ENCODE measurements at regions not wholly inside any gene's neighbourhood (a gene's known extent, or its start where the extent isn't known, plus 50 kb on each side); places are given as distances from the start of the nearest gene placed in this dataset.

GRCh38 chr13:71962735-71963134 lies 95.7 kb upstream of the DACH1 start:
- WGBS, 2 donors, result 71 to 81% methylated on average over 3 of the region's 3 CpGs
- no peaks in the 10 kb centered on the region for H3K36me3 ChIP-seq (ENCODE audit: control insufficient read depth in 2 of 2, insufficient read depth in 2 of 2, low read length in 1 of 2)
- no peak overlapping the region for H3K27ac ChIP-seq (ENCODE audit: low read depth in 2 of 2, low read length in 1 of 2)
- H3K4me1 ChIP-seq (ENCODE audit: control insufficient read depth in 2 of 2, insufficient read depth in 2 of 2, low read length in 1 of 2), result no peaks in the 10 kb centered on the region
- no peak overlapping the region for H3K4me3 ChIP-seq (ENCODE audit: low read depth in 1 of 2, low read length in 2 of 2)
- no peaks in the 10 kb centered on the region for H3K9me3 ChIP-seq (ENCODE audit: control insufficient read depth in 2 of 2, insufficient read depth in 1 of 2, low read depth in 1 of 2, low read length in 1 of 2)
- no peaks in the 10 kb centered on the region for H3K27me3 ChIP-seq (ENCODE audit: control insufficient read depth in 1 of 2, insufficient read depth in 2 of 2, low read length in 2 of 2)

DNA sequence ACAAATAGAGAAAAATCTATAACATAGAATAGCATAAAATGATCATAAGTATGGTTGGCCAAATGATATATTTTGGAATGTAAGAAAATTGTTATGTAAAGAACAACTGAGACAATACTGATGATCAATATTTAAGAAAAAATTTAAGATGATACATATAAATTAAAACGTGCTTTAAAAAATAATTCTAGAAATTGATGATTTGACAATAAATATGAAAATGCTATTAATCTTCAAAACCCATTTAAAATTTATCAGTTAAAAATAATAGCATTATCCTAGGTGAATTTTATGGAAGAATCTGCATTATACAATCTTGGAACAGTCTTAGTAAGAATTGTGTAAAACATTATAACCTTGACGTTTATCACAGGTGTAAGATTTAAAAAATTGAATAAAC lies 95.1 kb upstream of the DACH1 start:
- H3K4me3 ChIP-seq (ENCODE audit: low read depth in 1 of 2, low read length in 2 of 2), result no peak overlapping the region
- WGBS, 2 donors, result 66 to 74% methylated on average over 2 of the region's 2 CpGs
- no peak overlapping the region for H3K27ac ChIP-seq (ENCODE audit: low read depth in 2 of 2, low read length in 1 of 2)
- H3K9me3 ChIP-seq (ENCODE audit: control insufficient read depth in 2 of 2, insufficient read depth in 1 of 2, low read depth in 1 of 2, low read length in 1 of 2), result no peaks in the 10 kb centered on the region
- H3K4me1 ChIP-seq (ENCODE audit: control insufficient read depth in 2 of 2, insufficient read depth in 2 of 2, low read length in 1 of 2), result no peaks in the 10 kb centered on the region
- H3K27me3 ChIP-seq (ENCODE audit: control insufficient read depth in 1 of 2, insufficient read depth in 2 of 2, low read length in 2 of 2), result no peaks in the 10 kb centered on the region
- no peaks in the 10 kb centered on the region for H3K36me3 ChIP-seq (ENCODE audit: control insufficient read depth in 2 of 2, insufficient read depth in 2 of 2, low read length in 1 of 2)

DNA sequence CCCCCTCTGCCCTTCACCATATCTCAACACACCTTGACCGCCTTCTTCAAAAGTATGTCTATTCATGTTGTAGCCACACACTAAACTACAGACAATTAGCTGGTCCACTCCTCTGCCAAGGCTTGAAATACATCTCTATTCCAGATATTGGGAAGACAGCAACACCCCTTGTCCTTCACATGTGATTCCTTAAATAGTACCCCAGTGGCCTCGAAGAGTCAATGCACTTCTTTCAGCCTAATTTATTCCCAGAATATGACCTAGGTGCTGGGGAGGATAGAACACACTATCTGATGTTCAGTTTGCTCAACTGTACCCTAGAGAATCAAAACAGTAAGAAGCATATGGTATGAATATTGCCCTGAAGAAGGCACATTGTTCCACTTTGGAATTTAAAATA lies 82.4 kb upstream of the DACH1 start:
- no peaks in the 10 kb centered on the region for H3K27me3 ChIP-seq (ENCODE audit: control insufficient read depth in 1 of 2, insufficient read depth in 2 of 2, low read length in 2 of 2)
- no peak overlapping the region for H3K27ac ChIP-seq (ENCODE audit: low read depth in 2 of 2, low read length in 1 of 2)
- 75 to 85% methylated on average over 2 of the region's 2 CpGs for WGBS, 2 donors
- H3K9me3 ChIP-seq (ENCODE audit: control insufficient read depth in 2 of 2, insufficient read depth in 1 of 2, low read depth in 1 of 2, low read length in 1 of 2), result no peaks in the 10 kb centered on the region
- H3K4me1 ChIP-seq (ENCODE audit: control insufficient read depth in 2 of 2, insufficient read depth in 2 of 2, low read length in 1 of 2), result no peaks in the 10 kb centered on the region
- no peaks in the 10 kb centered on the region for H3K36me3 ChIP-seq (ENCODE audit: control insufficient read depth in 2 of 2, insufficient read depth in 2 of 2, low read length in 1 of 2)
- no peak overlapping the region for H3K4me3 ChIP-seq (ENCODE audit: low read depth in 1 of 2, low read length in 2 of 2)

- no peaks in the 10 kb centered on the region for H3K9me3 ChIP-seq (ENCODE audit: control insufficient read depth in 2 of 2, insufficient read depth in 1 of 2, low read depth in 1 of 2, low read length in 1 of 2)
- no peak overlapping the region for H3K27ac ChIP-seq (ENCODE audit: low read depth in 2 of 2, low read length in 1 of 2)
- H3K4me3 ChIP-seq (ENCODE audit: low read depth in 1 of 2, low read length in 2 of 2), result no peak overlapping the region
- no peaks in the 10 kb centered on the region for H3K36me3 ChIP-seq (ENCODE audit: control insufficient read depth in 2 of 2, insufficient read depth in 2 of 2, low read length in 1 of 2)
- no peaks in the 10 kb centered on the region for H3K4me1 ChIP-seq (ENCODE audit: control insufficient read depth in 2 of 2, insufficient read depth in 2 of 2, low read length in 1 of 2)
- 64 to 70% methylated on average over 4 of the region's 4 CpGs for WGBS, 2 donors
- H3K27me3 ChIP-seq (ENCODE audit: control insufficient read depth in 1 of 2, insufficient read depth in 2 of 2, low read length in 2 of 2), result no peaks in the 10 kb centered on the region
Measured at GRCh38 chr13:71939186-71939585, 72.2 kb upstream of the DACH1 start.

- H3K36me3 ChIP-seq (ENCODE audit: control insufficient read depth in 2 of 2, insufficient read depth in 2 of 2, low read length in 1 of 2), result no peaks in the 10 kb centered on the region
- H3K27ac ChIP-seq (ENCODE audit: low read depth in 2 of 2, low read length in 1 of 2), result no peak overlapping the region
- H3K4me3 ChIP-seq (ENCODE audit: low read depth in 1 of 2, low read length in 2 of 2), result no peak overlapping the region
- H3K27me3 ChIP-seq (ENCODE audit: control insufficient read depth in 1 of 2, insufficient read depth in 2 of 2, low read length in 2 of 2), result no peaks in the 10 kb centered on the region
- no peaks in the 10 kb centered on the region for H3K4me1 ChIP-seq (ENCODE audit: control insufficient read depth in 2 of 2, insufficient read depth in 2 of 2, low read length in 1 of 2)
- 78 to 83% methylated on average over 4 of the region's 4 CpGs for WGBS, 2 donors
- no peaks in the 10 kb centered on the region for H3K9me3 ChIP-seq (ENCODE audit: control insufficient read depth in 2 of 2, insufficient read depth in 1 of 2, low read depth in 1 of 2, low read length in 1 of 2)
Measured at GRCh38 chr13:71935166-71935840, 68.3 kb upstream of the DACH1 start.

DNA sequence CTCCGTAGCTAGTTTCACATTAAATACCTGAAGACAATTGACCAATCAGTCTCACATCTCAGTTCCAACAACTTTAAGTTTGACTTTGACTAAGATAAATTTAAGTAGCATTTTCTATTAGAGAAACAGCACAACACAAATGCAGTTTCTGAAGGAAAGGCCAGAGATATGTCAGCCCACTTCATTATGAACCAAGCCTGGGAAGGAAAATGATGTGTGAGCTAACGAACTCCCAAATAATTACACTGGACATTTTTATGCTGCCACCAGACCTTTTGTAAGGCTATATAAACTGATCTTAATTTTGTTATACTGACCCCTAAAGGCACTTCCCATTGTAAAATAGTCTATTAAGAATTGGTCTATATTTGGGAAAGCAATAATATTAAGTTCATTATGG lies 57.9 kb upstream of the DACH1 start:
- 71 to 88% methylated on average over 2 of the region's 2 CpGs for WGBS, 2 donors
- Histone ChIP-seq H3K4me1 (ENCODE audit: control insufficient read depth in 2 of 2, insufficient read depth in 2 of 2, low read length in 1 of 2) (no peaks in the 10 kb centered on the region), H3K36me3 (ENCODE audit: control insufficient read depth in 2 of 2, insufficient read depth in 2 of 2, low read length in 1 of 2) (no peaks in the 10 kb centered on the region), H3K4me3 (ENCODE audit: low read depth in 1 of 2, low read length in 2 of 2) (no peak overlapping the region), H3K27ac (ENCODE audit: low read depth in 2 of 2, low read length in 1 of 2) (no peak overlapping the region), H3K9me3 (ENCODE audit: control insufficient read depth in 2 of 2, insufficient read depth in 1 of 2, low read depth in 1 of 2, low read length in 1 of 2) (no peaks in the 10 kb centered on the region), H3K27me3 (ENCODE audit: control insufficient read depth in 1 of 2, insufficient read depth in 2 of 2, low read length in 2 of 2) (no peaks in the 10 kb centered on the region)

DNA sequence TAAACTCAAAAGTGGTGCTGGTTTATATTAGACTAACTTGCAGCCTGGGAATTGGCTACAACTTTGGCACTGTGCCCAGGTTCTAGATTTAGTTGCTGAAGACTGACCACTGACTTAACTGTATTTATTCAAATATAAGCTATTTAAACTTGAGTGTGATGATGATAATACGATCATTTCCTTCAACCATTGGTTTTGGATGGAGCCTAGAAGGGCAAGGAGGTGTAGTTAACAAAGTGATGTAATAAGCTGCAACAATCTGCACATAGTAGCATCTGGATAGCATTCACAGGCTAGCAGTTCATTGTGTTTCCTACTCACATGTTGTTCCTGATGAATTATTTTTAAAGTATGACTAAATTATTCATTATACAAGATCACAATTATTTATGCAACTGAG lies 55.2 kb upstream of the DACH1 start:
- H3K4me1 ChIP-seq (ENCODE audit: control insufficient read depth in 2 of 2, insufficient read depth in 2 of 2, low read length in 1 of 2), result no peaks in the 10 kb centered on the region
- no peaks in the 10 kb centered on the region for H3K9me3 ChIP-seq (ENCODE audit: control insufficient read depth in 2 of 2, insufficient read depth in 1 of 2, low read depth in 1 of 2, low read length in 1 of 2)
- no peak overlapping the region for H3K4me3 ChIP-seq (ENCODE audit: low read depth in 1 of 2, low read length in 2 of 2)
- 70 to 81% methylated on average over 1 of the region's 1 CpG for WGBS, 2 donors
- H3K27ac ChIP-seq (ENCODE audit: low read depth in 2 of 2, low read length in 1 of 2), result no peak overlapping the region
- no peaks in the 10 kb centered on the region for H3K27me3 ChIP-seq (ENCODE audit: control insufficient read depth in 1 of 2, insufficient read depth in 2 of 2, low read length in 2 of 2)
- H3K36me3 ChIP-seq (ENCODE audit: control insufficient read depth in 2 of 2, insufficient read depth in 2 of 2, low read length in 1 of 2), result no peaks in the 10 kb centered on the region
